IMR-90 (cell line): ENCODE measurements at regions not wholly inside any gene's neighbourhood (a gene's known extent, or its start where the extent isn't known, plus 50 kb on each side); places are given as distances from the start of the nearest gene placed in this dataset.

ENCODE experiments used
- ATAC-seq: fragments of 200-7000 bp; cut with Tn5 transposase; 2 replicates; pipeline ENCODE4 v1.9.1; 2020; ENCODE audit warnings: low read depth, mild to moderate bottlenecking, moderate library complexity
- BruUV-seq: library from RNA; stranded (reverse); fragments of 400-500 nt; replicated peaks from 2 replicates; lab custom pipeline; 2021; lab: Mats Ljungman, UMichigan
- CTCF ChIA-PET: fragments of 300-600 bp; formaldehyde crosslinking; extraction: SDS; loops from one replicate; lab custom pipeline; 2021; ENCODE audit warnings: antibody characterized with exemption; lab: Yijun Ruan, JAX
- POLR2A ChIA-PET: fragments of 300-600 bp; sonication (Branson Sonifier 250); formaldehyde crosslinking; loops from one replicate; lab custom pipeline; 2022; ENCODE audit warnings: antibody characterized with exemption; ENCODE audit not compliant: unreplicated experiment; lab: Charles Lee
- DNase-seq: peaks from one replicate; pipeline ENCODE4 v3.0.0; 2013
- H2AFZ ChIP-seq: replicated peaks from 2 replicates; pipeline ENCODE3; 2013; ENCODE audit warnings: low read length, mild to moderate bottlenecking; ENCODE audit not compliant: poor library complexity
- H2AK5ac ChIP-seq: 2 replicates; pipeline ENCODE4 v1.6.1; 2013; ENCODE audit warnings: low read depth, low read length, inconsistent platforms
- H2AK9ac ChIP-seq: replicated peaks from 2 replicates; pipeline ENCODE3; 2013; ENCODE audit warnings: mild to moderate bottlenecking, low read depth, low read length, moderate library complexity; ENCODE audit not compliant: poor library complexity
- H2BK120ac ChIP-seq: 2 replicates; pipeline ENCODE4 v1.6.1; 2013; ENCODE audit warnings: low read depth, low read length, inconsistent platforms
- H2BK15ac ChIP-seq: 3 replicates; pipeline ENCODE4 v1.6.1; 2013; ENCODE audit warnings: low read depth, low read length, inconsistent platforms
- H2BK20ac ChIP-seq: 2 replicates; pipeline ENCODE4 v1.6.1; 2013; ENCODE audit warnings: low read depth, mild to moderate bottlenecking, inconsistent platforms, low read length, moderate library complexity
- H2BK5ac ChIP-seq: 2 replicates; pipeline ENCODE4 v1.6.1; 2013; ENCODE audit warnings: mild to moderate bottlenecking, low read depth, low read length, inconsistent platforms; ENCODE audit not compliant: poor library complexity, severe bottlenecking
- H3K14ac ChIP-seq: replicated peaks from 2 replicates; pipeline ENCODE4 v1.6.1; 2013; ENCODE audit warnings: low read depth, low read length, inconsistent platforms
- H3K18ac ChIP-seq: 2 replicates; pipeline ENCODE4 v1.6.1; 2013; ENCODE audit warnings: low read depth, low read length, control low read depth
- H3K23ac ChIP-seq: 2 replicates; pipeline ENCODE4 v1.6.1; 2013; ENCODE audit warnings: low read depth, low read length, inconsistent platforms
- H3K27ac ChIP-seq: 2 replicates; pipeline ENCODE4 v1.5.1; 2013; ENCODE audit warnings: mild to moderate bottlenecking, control low read depth, low read length; ENCODE audit not compliant: insufficient read depth
- H3K27me3 ChIP-seq: 2 replicates; pipeline ENCODE4 v1.6.1; 2013; ENCODE audit warnings: low read length; ENCODE audit not compliant: control insufficient read depth, insufficient read depth
- H3K36me3 ChIP-seq: 2 replicates; pipeline ENCODE4 v1.6.1; 2013; ENCODE audit warnings: low read length, mixed read lengths; ENCODE audit not compliant: control insufficient read depth, insufficient read depth
- H3K4ac ChIP-seq: 2 replicates; pipeline ENCODE4 v1.6.1; 2013; ENCODE audit warnings: low read depth, low read length, inconsistent platforms
- H3K4me1 ChIP-seq: 2 replicates; pipeline ENCODE4 v1.6.1; 2013; ENCODE audit warnings: low read length, mixed read lengths; ENCODE audit not compliant: control insufficient read depth, insufficient read depth
- H3K4me2 ChIP-seq: 2 replicates; pipeline ENCODE4 v1.6.1; 2013; ENCODE audit warnings: low read depth, mild to moderate bottlenecking, control low read depth, low read length, moderate library complexity
- H3K4me3 ChIP-seq: 2 replicates; pipeline ENCODE4 v1.5.1; 2013; ENCODE audit warnings: low read depth, mild to moderate bottlenecking, control low read depth, low read length, moderate library complexity; ENCODE audit not compliant: insufficient read depth
- H3K56ac ChIP-seq: 2 replicates; pipeline ENCODE4 v1.6.1; 2013; ENCODE audit warnings: low read length, inconsistent platforms; ENCODE audit not compliant: insufficient read depth; ENCODE audit errors: extremely low read depth
- H3K79me1 ChIP-seq, 2 experiments: 2 replicates each; pipeline ENCODE4 v1.6.1; 2013; ENCODE audit warnings: low read length in 2 of 2, inconsistent platforms in 1 of 2, low read depth in 1 of 2
- H3K9ac ChIP-seq: 2 replicates; pipeline ENCODE4 v1.6.1; 2013; ENCODE audit warnings: low read depth, low read length, control low read depth
- H3K9me1 ChIP-seq: 2 replicates; pipeline ENCODE4 v1.6.1; 2013; ENCODE audit warnings: low read length, inconsistent platforms; ENCODE audit not compliant: insufficient read depth
- H3K9me3 ChIP-seq: 2 replicates; pipeline ENCODE4 v1.6.1; 2013; ENCODE audit warnings: low read length; ENCODE audit not compliant: control insufficient read depth, insufficient read depth
- H4K20me1 ChIP-seq: 2 replicates; pipeline ENCODE4 v1.6.1; 2013; ENCODE audit warnings: low read length, inconsistent platforms; ENCODE audit not compliant: insufficient read depth
- H4K5ac ChIP-seq: 2 replicates; pipeline ENCODE4 v1.6.1; 2013; ENCODE audit warnings: mild to moderate bottlenecking, low read depth, low read length, control low read depth
- H4K8ac ChIP-seq, 2 experiments: 2 replicates each; pipeline ENCODE4 v1.6.1; 2013; ENCODE audit warnings: low read depth in 2 of 2, low read length in 2 of 2, control low read depth in 1 of 2, inconsistent platforms in 1 of 2
- H4K91ac ChIP-seq: 2 replicates; pipeline ENCODE4 v1.6.1; 2013; ENCODE audit warnings: low read depth, low read length, inconsistent platforms; ENCODE audit not compliant: insufficient read depth
- BHLHE40 ChIP-seq: fragments of 150-350 bp; IDR thresholded peaks from 2 replicates; pipeline ENCODE4 v1.6.1; 2016; ENCODE audit warnings: mild to moderate bottlenecking, low read depth, low read length
- MAFK ChIP-seq: IDR thresholded peaks from 2 replicates; pipeline ENCODE4 v1.6.1; 2012; ENCODE audit warnings: low read depth, low read length, improper control_type of control experiment
- whole genome bisulfite sequencing, 2 experiments: methylation state at CpG; one replicate each; pipeline versions ENCODE4 v1.1.5 to v1.1.7; 2013; ENCODE audit warnings: missing lambda C conversion rate in 2 of 2; ENCODE audit not compliant: insufficient read length in 1 of 2; ENCODE audit errors: extremely low coverage in 2 of 2; 5-methylcytosine and 5-hydroxymethylcytosine counted together
- dilution Hi-C: fragments of 300-500 bp; cut with HindIII; formaldehyde crosslinking; loops from one replicate; pipeline ENCODE4 v1.14.3; 2018; ENCODE audit warnings: low sequenced_read_pairs; ENCODE audit not compliant: unreplicated experiment
- in situ Hi-C: fragments of 300-500 bp; cut with MboI; formaldehyde crosslinking; loops from 3 replicates; pipeline ENCODE4 v1.14.3; 2019; ENCODE audit warnings: low sequenced_read_pairs, inconsistent platforms, mixed read lengths
- intact Hi-C: fragments of 100-400 bp; cut with micrococcal nuclease; formaldehyde crosslinking; loops from 2 replicates; pipeline ENCODE4 v1.10.0; 2022

- Histone ChIP-seq H3K27me3 (no peaks in the 10 kb centered on the region), H3K4ac (no peak overlapping the region), H4K5ac (no peak overlapping the region), H2BK5ac (no peak overlapping the region), H3K36me3 (no peaks in the 10 kb centered on the region), H3K4me3 (no peak overlapping the region), H2BK15ac (no peak overlapping the region), H3K4me2 (no peak overlapping the region), H2AFZ (no peak overlapping the region), H2BK120ac (no peak overlapping the region; the same call in 1 of the 2 replicates), H3K56ac (no peak overlapping the region), H3K79me1 (no peaks in the 10 kb centered on the region), H3K14ac (no peak overlapping the region), H3K27ac (no peak overlapping the region), H3K9me1 (no peaks in the 10 kb centered on the region), H2AK9ac (no peak overlapping the region), H3K9me3 (no peaks in the 10 kb centered on the region), H2AK5ac (no peak overlapping the region), H4K20me1 (no peaks in the 10 kb centered on the region), H3K9ac (no peak overlapping the region), H3K23ac (no peak overlapping the region), H4K8ac (no peak overlapping the region), H4K91ac (no peak overlapping the region), H2BK20ac (no peak overlapping the region), H3K4me1 (peaks cover 5% of the 10 kb centered on the region; the same call in 1 of the 2 replicates), H3K18ac (peak overlapping the region; percentile 59; the same call in 1 of the 2 replicates)
- intact Hi-C loops = no loop called here
- CTCF ChIA-PET = interaction anchor here (0.7 to 1.0 kb wide), 2 partner anchors 20 to 37 kb away, joined by 3 to 4 read pairs; no protein-coding TSS in a partner anchor
- POLR2A ChIA-PET = no interaction called here
- WGBS, 2 experiments = no CpG with 5 or more reads among the region's 1 CpG
- DNase-seq (peak; percentile 87), ATAC-seq (peak; percentile 91)
- in situ Hi-C loops = no loop called here
- dilution Hi-C loops = no loop called here
- TF ChIP-seq BHLHE40 = no peak
- 0 out of 2 replicates have a peak, but pooled peaks have one; percentile 9 for TF ChIP-seq MAFK
- BruUV-seq = no TSS peak
Observed at GRCh38 chr12:107200394-107200793, 107.0 kb upstream of the CRY1 start.
